ENCODE measurements at regions not wholly inside any gene's neighbourhood (a gene's known extent, or its start where the extent isn't known, plus 50 kb on each side); places are given as distances from the start of the nearest gene placed in this dataset.

- TF ChIP-seq, protein P1, sequence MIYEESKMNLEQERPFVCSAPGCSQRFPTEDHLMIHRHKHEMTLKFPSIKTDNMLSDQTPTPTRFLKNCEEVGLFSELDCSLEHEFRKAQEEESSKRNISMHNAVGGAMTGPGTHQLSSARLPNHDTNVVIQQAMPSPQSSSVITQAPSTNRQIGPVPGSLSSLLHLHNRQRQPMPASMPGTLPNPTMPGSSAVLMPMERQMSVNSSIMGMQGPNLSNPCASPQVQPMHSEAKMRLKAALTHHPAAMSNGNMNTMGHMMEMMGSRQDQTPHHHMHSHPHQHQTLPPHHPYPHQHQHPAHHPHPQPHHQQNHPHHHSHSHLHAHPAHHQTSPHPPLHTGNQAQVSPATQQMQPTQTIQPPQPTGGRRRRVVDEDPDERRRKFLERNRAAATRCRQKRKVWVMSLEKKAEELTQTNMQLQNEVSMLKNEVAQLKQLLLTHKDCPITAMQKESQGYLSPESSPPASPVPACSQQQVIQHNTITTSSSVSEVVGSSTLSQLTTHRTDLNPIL (CRISPR knock-in tag; IDR thresholded peaks at IDR 0.05; ENCODE audit: low read depth), result no peak
- TF ChIP-seq POU6F1 (CRISPR knock-in tag; IDR thresholded peaks at IDR 0.05; ENCODE audit: borderline replicate concordance, low read depth) (no peak), OSR1 (CRISPR knock-in tag; IDR thresholded peaks at IDR 0.05) (no peak), ISL1 (CRISPR knock-in tag; IDR thresholded peaks at IDR 0.05) (no peak), ESRRG (CRISPR knock-in tag; IDR thresholded peaks at IDR 0.05) (no peak), ZNF8 (CRISPR knock-in tag; IDR thresholded peaks at IDR 0.05) (no peak), ZC3H10 (CRISPR knock-in tag; IDR thresholded peaks at IDR 0.05) (no peak)
- TF ChIP-seq, protein P2, sequence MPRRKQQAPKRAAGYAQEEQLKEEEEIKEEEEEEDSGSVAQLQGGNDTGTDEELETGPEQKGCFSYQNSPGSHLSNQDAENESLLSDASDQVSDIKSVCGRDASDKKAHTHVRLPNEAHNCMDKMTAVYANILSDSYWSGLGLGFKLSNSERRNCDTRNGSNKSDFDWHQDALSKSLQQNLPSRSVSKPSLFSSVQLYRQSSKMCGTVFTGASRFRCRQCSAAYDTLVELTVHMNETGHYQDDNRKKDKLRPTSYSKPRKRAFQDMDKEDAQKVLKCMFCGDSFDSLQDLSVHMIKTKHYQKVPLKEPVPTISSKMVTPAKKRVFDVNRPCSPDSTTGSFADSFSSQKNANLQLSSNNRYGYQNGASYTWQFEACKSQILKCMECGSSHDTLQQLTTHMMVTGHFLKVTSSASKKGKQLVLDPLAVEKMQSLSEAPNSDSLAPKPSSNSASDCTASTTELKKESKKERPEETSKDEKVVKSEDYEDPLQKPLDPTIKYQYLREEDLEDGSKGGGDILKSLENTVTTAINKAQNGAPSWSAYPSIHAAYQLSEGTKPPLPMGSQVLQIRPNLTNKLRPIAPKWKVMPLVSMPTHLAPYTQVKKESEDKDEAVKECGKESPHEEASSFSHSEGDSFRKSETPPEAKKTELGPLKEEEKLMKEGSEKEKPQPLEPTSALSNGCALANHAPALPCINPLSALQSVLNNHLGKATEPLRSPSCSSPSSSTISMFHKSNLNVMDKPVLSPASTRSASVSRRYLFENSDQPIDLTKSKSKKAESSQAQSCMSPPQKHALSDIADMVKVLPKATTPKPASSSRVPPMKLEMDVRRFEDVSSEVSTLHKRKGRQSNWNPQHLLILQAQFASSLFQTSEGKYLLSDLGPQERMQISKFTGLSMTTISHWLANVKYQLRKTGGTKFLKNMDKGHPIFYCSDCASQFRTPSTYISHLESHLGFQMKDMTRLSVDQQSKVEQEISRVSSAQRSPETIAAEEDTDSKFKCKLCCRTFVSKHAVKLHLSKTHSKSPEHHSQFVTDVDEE (CRISPR knock-in tag; IDR thresholded peaks at IDR 0.05), result no peak
- TF ChIP-seq, protein P3, sequence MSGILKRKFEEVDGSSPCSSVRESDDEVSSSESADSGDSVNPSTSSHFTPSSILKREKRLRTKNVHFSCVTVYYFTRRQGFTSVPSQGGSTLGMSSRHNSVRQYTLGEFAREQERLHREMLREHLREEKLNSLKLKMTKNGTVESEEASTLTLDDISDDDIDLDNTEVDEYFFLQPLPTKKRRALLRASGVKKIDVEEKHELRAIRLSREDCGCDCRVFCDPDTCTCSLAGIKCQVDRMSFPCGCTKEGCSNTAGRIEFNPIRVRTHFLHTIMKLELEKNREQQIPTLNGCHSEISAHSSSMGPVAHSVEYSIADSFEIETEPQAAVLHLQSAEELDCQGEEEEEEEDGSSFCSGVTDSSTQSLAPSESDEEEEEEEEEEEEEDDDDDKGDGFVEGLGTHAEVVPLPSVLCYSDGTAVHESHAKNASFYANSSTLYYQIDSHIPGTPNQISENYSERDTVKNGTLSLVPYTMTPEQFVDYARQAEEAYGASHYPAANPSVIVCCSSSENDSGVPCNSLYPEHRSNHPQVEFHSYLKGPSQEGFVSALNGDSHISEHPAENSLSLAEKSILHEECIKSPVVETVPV (CRISPR knock-in tag; IDR thresholded peaks at IDR 0.05), result no peak
Measured at GRCh38 chrX:52265713-52266112, 81.0 kb downstream of the MAGED4 start.
